ENCODE measurements at regions not wholly inside any gene's neighbourhood (a gene's known extent, or its start where the extent isn't known, plus 50 kb on each side); places are given as distances from the start of the nearest gene placed in this dataset.

DNA sequence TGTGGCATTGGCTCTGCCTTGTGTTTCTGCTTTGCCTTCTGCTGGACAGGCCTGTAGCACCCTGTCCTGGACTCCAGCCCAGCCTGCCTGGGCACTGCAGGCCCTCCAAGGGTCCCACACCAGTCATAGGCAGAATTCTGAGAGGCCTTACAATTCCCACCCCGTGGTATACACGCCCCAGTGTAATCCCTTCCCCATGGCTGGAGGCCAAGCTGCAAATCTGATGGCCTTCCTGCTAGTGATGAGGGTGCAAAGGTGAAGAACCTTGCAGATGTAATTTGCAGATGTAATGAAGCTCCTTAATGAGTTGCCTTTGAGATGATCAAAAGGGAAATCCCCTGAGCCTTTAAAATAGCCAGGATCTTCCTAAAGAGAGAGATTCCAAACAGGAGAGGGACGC lies 325.1 kb upstream of the ZNF32 start:
- Histone ChIP-seq H3K4me1 (no peaks in the 10 kb centered on the region), H3K4me3 (ENCODE audit: low read depth, low read length) (no peak overlapping the region), H3K36me3 (ENCODE audit: control insufficient read depth, insufficient read depth, low read length) (no peaks in the 10 kb centered on the region), H3K27me3 (replicated peaks; ENCODE audit: control insufficient read depth, insufficient read depth, low read length) (no peaks in the 10 kb centered on the region), H3K9me3 (no peaks in the 10 kb centered on the region)
- H3K4me1 Mint-ChIP-seq (ENCODE audit: low read depth, unreplicated experiment), result no peaks in the 10 kb centered on the region
- CTCF ChIA-PET, result no interaction called here
- POLR2A ChIA-PET, result no interaction called here
- intact Hi-C loops (cut with micrococcal nuclease; ENCODE audit: unreplicated experiment), result no loop called here
- peaks cover 26% of the 10 kb centered on the region for H3K27me3 Mint-ChIP-seq (ENCODE audit: insufficient read depth, unreplicated experiment)
- TF ChIP-seq, protein P1, sequence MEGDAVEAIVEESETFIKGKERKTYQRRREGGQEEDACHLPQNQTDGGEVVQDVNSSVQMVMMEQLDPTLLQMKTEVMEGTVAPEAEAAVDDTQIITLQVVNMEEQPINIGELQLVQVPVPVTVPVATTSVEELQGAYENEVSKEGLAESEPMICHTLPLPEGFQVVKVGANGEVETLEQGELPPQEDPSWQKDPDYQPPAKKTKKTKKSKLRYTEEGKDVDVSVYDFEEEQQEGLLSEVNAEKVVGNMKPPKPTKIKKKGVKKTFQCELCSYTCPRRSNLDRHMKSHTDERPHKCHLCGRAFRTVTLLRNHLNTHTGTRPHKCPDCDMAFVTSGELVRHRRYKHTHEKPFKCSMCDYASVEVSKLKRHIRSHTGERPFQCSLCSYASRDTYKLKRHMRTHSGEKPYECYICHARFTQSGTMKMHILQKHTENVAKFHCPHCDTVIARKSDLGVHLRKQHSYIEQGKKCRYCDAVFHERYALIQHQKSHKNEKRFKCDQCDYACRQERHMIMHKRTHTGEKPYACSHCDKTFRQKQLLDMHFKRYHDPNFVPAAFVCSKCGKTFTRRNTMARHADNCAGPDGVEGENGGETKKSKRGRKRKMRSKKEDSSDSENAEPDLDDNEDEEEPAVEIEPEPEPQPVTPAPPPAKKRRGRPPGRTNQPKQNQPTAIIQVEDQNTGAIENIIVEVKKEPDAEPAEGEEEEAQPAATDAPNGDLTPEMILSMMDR (IDR thresholded peaks at IDR 0.05; ENCODE audit: insufficient read depth in 1 of 2, low read depth in 1 of 2, low read length in 1 of 2, severe bottlenecking in 1 of 2, unreplicated experiment in 1 of 2), result no peak
- DNase-seq, result no peak
- H3K27ac Mint-ChIP-seq (ENCODE audit: unreplicated experiment), result no peak overlapping the region
- H3K4me3 Mint-ChIP-seq (ENCODE audit: unreplicated experiment), result no peak overlapping the region
- no peaks in the 10 kb centered on the region for H3K36me3 Mint-ChIP-seq (ENCODE audit: insufficient read depth, unreplicated experiment)
- BruUV-seq (replicated peaks), result no TSS peak
- H3K9me3 Mint-ChIP-seq (ENCODE audit: unreplicated experiment), result no peaks in the 10 kb centered on the region

- H3K4me3 ChIP-seq (ENCODE audit: low read depth, low read length), result no peak overlapping the region
- TF ChIP-seq, protein P1 (IDR thresholded peaks at IDR 0.05; ENCODE audit: insufficient read depth in 1 of 2, low read depth in 1 of 2, low read length in 1 of 2, severe bottlenecking in 1 of 2, unreplicated experiment in 1 of 2), result no peak
- ChIA-PET POLR2A (no interaction called here), CTCF (no interaction called here)
- no TSS peak for BruUV-seq (replicated peaks)
- no peaks in the 10 kb centered on the region for H3K4me1 Mint-ChIP-seq (ENCODE audit: low read depth, unreplicated experiment)
- no peaks in the 10 kb centered on the region for H3K9me3 ChIP-seq
- peaks cover 32% of the 10 kb centered on the region for H3K27me3 Mint-ChIP-seq (ENCODE audit: insufficient read depth, unreplicated experiment)
- H3K27me3 ChIP-seq (replicated peaks; ENCODE audit: control insufficient read depth, insufficient read depth, low read length), result no peaks in the 10 kb centered on the region; the same call in 1 of the 2 replicates
- no peaks in the 10 kb centered on the region for H3K9me3 Mint-ChIP-seq (ENCODE audit: unreplicated experiment)
- H3K4me1 ChIP-seq, result no peaks in the 10 kb centered on the region
- no peaks in the 10 kb centered on the region for H3K36me3 Mint-ChIP-seq (ENCODE audit: insufficient read depth, unreplicated experiment)
- DNase-seq, result no peak
- no peak overlapping the region for H3K4me3 Mint-ChIP-seq (ENCODE audit: unreplicated experiment)
- intact Hi-C loops (cut with micrococcal nuclease; ENCODE audit: unreplicated experiment), result no loop called here
- H3K36me3 ChIP-seq (ENCODE audit: control insufficient read depth, insufficient read depth, low read length), result no peaks in the 10 kb centered on the region
- H3K27ac Mint-ChIP-seq (ENCODE audit: unreplicated experiment), result no peak overlapping the region
These were observed 324.4 kb upstream of the ZNF32 start for GRCh38 chr10:43972976-43973647.

DNA sequence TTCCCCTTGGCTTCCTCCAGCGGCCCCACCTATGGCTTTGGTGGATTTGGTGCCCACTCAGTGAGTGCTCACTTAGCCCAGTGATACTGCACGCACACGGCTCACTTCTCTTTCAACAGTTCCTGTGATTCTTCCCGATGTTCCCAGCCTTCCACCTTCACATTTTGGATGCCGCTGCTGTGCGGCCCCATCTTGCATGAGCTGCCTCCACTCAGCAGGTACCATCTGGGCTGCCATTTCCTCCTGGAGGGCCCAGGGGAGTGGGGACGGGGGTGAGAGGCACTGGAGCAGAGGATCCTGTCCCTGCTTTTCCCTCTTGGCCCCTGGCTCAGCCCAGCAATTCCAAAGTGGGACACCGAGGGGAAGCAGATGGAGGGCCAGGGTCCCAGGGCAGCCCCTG lies 323.3 kb upstream of the ZNF32 start:
- H3K4me1 Mint-ChIP-seq (ENCODE audit: low read depth, unreplicated experiment), result no peaks in the 10 kb centered on the region
- no peaks in the 10 kb centered on the region for H3K36me3 Mint-ChIP-seq (ENCODE audit: insufficient read depth, unreplicated experiment)
- no peak overlapping the region for H3K4me3 ChIP-seq (ENCODE audit: low read depth, low read length)
- H3K9me3 Mint-ChIP-seq (ENCODE audit: unreplicated experiment), result no peaks in the 10 kb centered on the region
- intact Hi-C loops (cut with micrococcal nuclease; ENCODE audit: unreplicated experiment), result no loop called here
- peaks cover 33% of the 10 kb centered on the region for H3K27me3 Mint-ChIP-seq (ENCODE audit: insufficient read depth, unreplicated experiment)
- H3K27ac Mint-ChIP-seq (ENCODE audit: unreplicated experiment), result no peak overlapping the region
- no peak for DNase-seq
- TF ChIP-seq, protein P1 (IDR thresholded peaks at IDR 0.05; ENCODE audit: insufficient read depth in 1 of 2, low read depth in 1 of 2, low read length in 1 of 2, severe bottlenecking in 1 of 2, unreplicated experiment in 1 of 2), result no peak
- CTCF ChIA-PET, result no interaction called here
- H3K27me3 ChIP-seq (replicated peaks; ENCODE audit: control insufficient read depth, insufficient read depth, low read length), result peaks cover 2% of the 10 kb centered on the region; the same call in 1 of the 2 replicates
- H3K4me3 Mint-ChIP-seq (ENCODE audit: unreplicated experiment), result no peak overlapping the region
- H3K36me3 ChIP-seq (ENCODE audit: control insufficient read depth, insufficient read depth, low read length), result no peaks in the 10 kb centered on the region
- no peaks in the 10 kb centered on the region for H3K9me3 ChIP-seq
- no peaks in the 10 kb centered on the region for H3K4me1 ChIP-seq
- POLR2A ChIA-PET, result no interaction called here
- BruUV-seq (replicated peaks), result no TSS peak
